A549 (cell line): ENCODE measurements at regions not wholly inside any gene's neighbourhood (a gene's known extent, or its start where the extent isn't known, plus 50 kb on each side); places are given as distances from the start of the nearest gene placed in this dataset.

Experiments
- ATAC-seq, 2 experiments: fragments of 200-7000 bp in 1 of 2; fragments of >200 bp in 1 of 2; cut with Nextera tagmentation in 1 of 2; cut with Tn5 transposase in 1 of 2; 3 replicates each; pipeline versions ENCODE4 v1.8.0 to v1.9.1; 2018 to 2020; ENCODE audit warnings: mild to moderate bottlenecking in 1 of 2, moderate library complexity in 1 of 2
- CTCF ChIA-PET: fragments of 300-600 bp; sonication (Branson Sonifier 250); formaldehyde crosslinking; extraction: SDS; loops from one replicate; lab custom pipeline; 2021; ENCODE audit warnings: antibody characterized with exemption, inconsistent platforms; lab: Yijun Ruan, JAX
- POLR2A ChIA-PET: fragments of 350-600 bp; formaldehyde crosslinking; extraction: SDS; loops from one replicate; lab custom pipeline; 2021; ENCODE audit warnings: antibody characterized with exemption, inconsistent platforms; lab: Yijun Ruan, JAX
- DNase-seq, 2 experiments: peaks; one replicate each; pipeline versions ENCODE4 v3.0.0 to v3.0.0-alpha.2; 2011 to 2016; ENCODE audit warnings: low read depth in 1 of 2, low spot score in 1 of 2
- FAIRE-seq: peaks from 2 replicates; lab custom pipeline; 2011; peaks lifted over from hg19 to GRCh38; lab: Jason Lieb, UNC
- H3K27ac ChIP-seq, 2 experiments: fragments of >200 bp; sonication (Bioruptor Twin); formaldehyde crosslinking; 3 replicates each; pipeline ENCODE4 v1.5.1; 2016 to 2017
- H3K4me1 ChIP-seq: fragments of >200 bp; sonication (Bioruptor Twin); formaldehyde crosslinking; 3 replicates; pipeline ENCODE4 v1.6.1; 2016
- H3K4me2 ChIP-seq: fragments of >200 bp; sonication (Bioruptor Twin); formaldehyde crosslinking; 3 replicates; pipeline ENCODE4 v1.6.1; 2016
- H3K4me3 ChIP-seq: fragments of >200 bp; sonication (Bioruptor Twin); formaldehyde crosslinking; 3 replicates; pipeline ENCODE4 v1.5.1; 2016
- H3K9me3 ChIP-seq: fragments of >200 bp; sonication (Bioruptor Twin); formaldehyde crosslinking; 3 replicates; pipeline ENCODE4 v1.6.1; 2016
- ATOH8 ChIP-seq: fragments of 250-450 bp; sonication (Bioruptor Pico); IDR thresholded peaks from 2 replicates; pipeline ENCODE4 v1.5.0; 2020; ENCODE audit warnings: low read depth, mild to moderate bottlenecking, moderate library complexity
- BCL3 ChIP-seq: fragments of >200 bp; sonication (Bioruptor Twin); formaldehyde crosslinking; IDR thresholded peaks from 3 replicates; pipeline ENCODE4 v1.6.1; 2016
- CEBPB ChIP-seq, 2 experiments: fragments of >200 bp in 1 of 2; sonication (Bioruptor Twin) in 1 of 2; formaldehyde crosslinking in 1 of 2; IDR thresholded peaks; 2 replicates each; pipeline ENCODE4 v1.6.1; 2012 to 2016
- E2F6 ChIP-seq: IDR thresholded peaks from 2 replicates; pipeline ENCODE4 v1.6.1; 2012; ENCODE audit warnings: low read depth, borderline replicate concordance
- EHF ChIP-seq: fragments of 250-450 bp; sonication (Bioruptor Pico); IDR thresholded peaks from 2 replicates; pipeline ENCODE4 v1.5.0; 2020; ENCODE audit warnings: mild to moderate bottlenecking
- EHMT2 ChIP-seq: fragments of 200-600 bp; sonication (generic); IDR thresholded peaks from 2 replicates; pipeline ENCODE4 v1.6.1; 2016; ENCODE audit warnings: antibody characterized with exemption, low read depth, mild to moderate bottlenecking, moderate library complexity
- ESRRA ChIP-seq: fragments of 150-350 bp; IDR thresholded peaks from 2 replicates; pipeline ENCODE4 v1.6.1; 2014; ENCODE audit warnings: mild to moderate bottlenecking, low read length, borderline replicate concordance
- FOSB ChIP-seq: fragments of 250-450 bp; sonication (Bioruptor Pico); IDR thresholded peaks from 2 replicates; pipeline ENCODE4 v1.5.0; 2020; ENCODE audit warnings: mild to moderate bottlenecking, moderate library complexity
- FOSL2 ChIP-seq, 2 experiments: fragments of 450-650 bp in 1 of 2; fragments of >200 bp in 1 of 2; sonication (Bioruptor Twin) in 1 of 2; formaldehyde crosslinking; IDR thresholded peaks; 2 replicates each; pipeline versions ENCODE4 v1.5.0 to v1.6.1; 2016 to 2020; ENCODE audit warnings: mild to moderate bottlenecking in 1 of 2, moderate library complexity in 1 of 2
- GATA3 ChIP-seq: IDR thresholded peaks from 2 replicates; pipeline ENCODE4 v1.6.1; 2012; ENCODE audit warnings: borderline replicate concordance
- HEYL ChIP-seq: fragments of 250-450 bp; sonication (Bioruptor Pico); IDR thresholded peaks from 2 replicates; pipeline ENCODE4 v1.8.0; 2021; ENCODE audit warnings: mild to moderate bottlenecking, moderate library complexity
- HOXB13 ChIP-seq: fragments of 250-450 bp; sonication (Bioruptor Pico); IDR thresholded peaks from 2 replicates; pipeline ENCODE4 v1.5.0; 2020; ENCODE audit warnings: low read depth, mild to moderate bottlenecking, moderate library complexity
- HOXB5 ChIP-seq: fragments of 250-450 bp; sonication (Bioruptor Pico); IDR thresholded peaks from 2 replicates; pipeline ENCODE4 v1.5.0; 2020; ENCODE audit warnings: mild to moderate bottlenecking, moderate library complexity
- JUN ChIP-seq, 2 experiments: fragments of >200 bp; sonication (Bioruptor Twin); formaldehyde crosslinking; IDR thresholded peaks; 2 replicates in 1 of 2; 3 replicates in 1 of 2; pipeline ENCODE4 v1.6.1; 2016 to 2017
- KDM1A ChIP-seq: fragments of 200-600 bp; sonication (generic); IDR thresholded peaks from 2 replicates; pipeline ENCODE4 v1.6.1; 2016; ENCODE audit warnings: low read depth, mild to moderate bottlenecking
- KDM5A ChIP-seq: fragments of 200-600 bp; sonication (generic); IDR thresholded peaks from 2 replicates; pipeline ENCODE4 v1.6.1; 2016; ENCODE audit warnings: antibody characterized with exemption, mild to moderate bottlenecking
- MAFK ChIP-seq: fragments of 450-650 bp; IDR thresholded peaks from 2 replicates; pipeline ENCODE4 v1.6.1; 2014; ENCODE audit not compliant: partially characterized antibody
- MAX ChIP-seq: IDR thresholded peaks from 2 replicates; pipeline ENCODE4 v1.6.1; 2012
- MAZ ChIP-seq: fragments of 150-350 bp; IDR thresholded peaks from 2 replicates; pipeline ENCODE4 v1.6.1; 2014; ENCODE audit warnings: antibody characterized with exemption, low read depth, low read length, borderline replicate concordance
- NFE2L2 ChIP-seq: fragments of 150-350 bp; conservative IDR thresholded peaks from 2 replicates; pipeline ENCODE4 v1.6.1; 2014; ENCODE audit warnings: low read length
- POLR2A ChIP-seq: IDR thresholded peaks from 2 replicates; pipeline ENCODE4 v1.6.1; 2012; ENCODE audit warnings: mild to moderate bottlenecking, low read length
- RAD21 ChIP-seq, 2 experiments: fragments of >200 bp in 1 of 2; sonication (Bioruptor Twin) in 1 of 2; formaldehyde crosslinking in 1 of 2; IDR thresholded peaks in 1 of 2; conservative IDR thresholded peaks in 1 of 2; 2 replicates in 1 of 2; 3 replicates in 1 of 2; pipeline ENCODE4 v1.6.1; 2012 to 2018; ENCODE audit warnings: inconsistent platforms in 1 of 2
- RARB ChIP-seq: fragments of 250-450 bp; sonication (Bioruptor Pico); IDR thresholded peaks from 2 replicates; pipeline ENCODE4 v1.8.0; 2021; ENCODE audit warnings: mild to moderate bottlenecking, moderate library complexity
- RCOR1 ChIP-seq: fragments of 150-350 bp; IDR thresholded peaks from 2 replicates; pipeline ENCODE4 v1.6.1; 2014; ENCODE audit warnings: antibody characterized with exemption, low read length, low read depth
- REST ChIP-seq: fragments of 200-600 bp; sonication (generic); IDR thresholded peaks from 2 replicates; pipeline ENCODE4 v1.6.1; 2016; ENCODE audit warnings: antibody characterized with exemption, mild to moderate bottlenecking, moderate library complexity
- RNF2 ChIP-seq: fragments of 200-600 bp; sonication (generic); IDR thresholded peaks from 2 replicates; pipeline ENCODE4 v1.6.1; 2016; ENCODE audit warnings: low read depth, mild to moderate bottlenecking, antibody characterized with exemption, moderate library complexity, borderline replicate concordance
- ZC3H11A ChIP-seq: fragments of 450-650 bp; IDR thresholded peaks from 2 replicates; pipeline ENCODE4 v1.6.1; 2014; ENCODE audit warnings: antibody characterized with exemption, mild to moderate bottlenecking
- ZFP36 ChIP-seq: fragments of 450-650 bp; IDR thresholded peaks from 2 replicates; pipeline ENCODE4 v1.6.1; 2014; ENCODE audit warnings: borderline replicate concordance; ENCODE audit not compliant: partially characterized antibody
- ZNF302 ChIP-seq: fragments of 250-450 bp; sonication (Bioruptor Pico); IDR thresholded peaks from 2 replicates; pipeline ENCODE4 v1.9.0; 2021; ENCODE audit warnings: inconsistent platforms, mild to moderate bottlenecking, moderate library complexity
- WGBS: methylation state at CpG from one replicate; pipeline ENCODE4 v1.1.6; 2017; ENCODE audit errors: missing lambda C conversion rate; 5-methylcytosine and 5-hydroxymethylcytosine counted together

- WGBS = 71% methylated on average over 5 of the region's 5 CpGs
- FAIRE-seq (no peak), DNase-seq (no peak), ATAC-seq (no peak)
- H3K27ac ChIP-seq = no peak overlapping the region
- CTCF ChIA-PET = interaction anchor here (1.2 kb wide), 1 partner anchor 29 kb away, joined by 4 read pairs; no protein-coding TSS in a partner anchor
- no peak overlapping the region for H3K4me3 ChIP-seq
- no peaks in the 10 kb centered on the region for H3K9me3 ChIP-seq
- H3K4me1 ChIP-seq = no peaks in the 10 kb centered on the region
- H3K4me2 ChIP-seq = no peak overlapping the region
- no peak for TF ChIP-seq RCOR1
- TF ChIP-seq ZNF302 = no peak
- no peak for TF ChIP-seq POLR2A
- no peak for TF ChIP-seq ZC3H11A
- TF ChIP-seq HOXB5 (CRISPR knock-in tag) = no peak
- TF ChIP-seq KDM1A = no peak
- no peak for TF ChIP-seq FOSB
- TF ChIP-seq EHMT2 = no peak
- POLR2A ChIA-PET = no interaction called here
Measured at GRCh38 chr2:64196963-64197362, 52.7 kb upstream of the PELI1 start.

GRCh38 chr2:64201151-64201550 is 56.9 kb upstream of the PELI1 start:
- ATAC-seq (no peak), FAIRE-seq (no peak), DNase-seq (no peak)
- WGBS = 83% methylated on average over 1 of the region's 1 CpG
- Histone ChIP-seq H3K27ac (no peak overlapping the region), H3K9me3 (no peaks in the 10 kb centered on the region), H3K4me3 (no peak overlapping the region), H3K4me2 (no peak overlapping the region), H3K4me1 (no peaks in the 10 kb centered on the region)
- no peak for TF ChIP-seq ZNF302
- no peak for TF ChIP-seq HEYL
- TF ChIP-seq REST = no peak
- TF ChIP-seq MAZ = no peak
- TF ChIP-seq RARB (CRISPR knock-in tag) = no peak
- TF ChIP-seq FOSL2 (IDR thresholded peaks at IDR 0.05) = no peak
- TF ChIP-seq FOSL2 (CRISPR knock-in tag; IDR thresholded peaks at IDR 0.05) = 0 out of 2 replicates have a peak, but pooled peaks have one; percentile 4
- ChIA-PET POLR2A (no interaction called here), CTCF (no interaction called here)

- ATAC-seq = peak; percentile 45 to 54; a peak in 3 of 6 replicates
- TF ChIP-seq HOXB13 (CRISPR knock-in tag) = no peak
- TF ChIP-seq RCOR1 = no peak
- TF ChIP-seq E2F6 = no peak
- no peak for TF ChIP-seq KDM5A
- no peak for TF ChIP-seq ATOH8 (CRISPR knock-in tag)
- TF ChIP-seq RAD21 (conservative IDR thresholded peaks at IDR 0.05 in 1 of 2, IDR thresholded peaks at IDR 0.05 in 1 of 2) = no peak
- TF ChIP-seq JUN (IDR thresholded peaks at IDR 0.05) = no peak
- no peak for TF ChIP-seq EHF
- TF ChIP-seq ZFP36 = no peak
- TF ChIP-seq ESRRA = no peak
- TF ChIP-seq RNF2 = no peak
- TF ChIP-seq BCL3 = no peak
- no peak for TF ChIP-seq MAX
- no peak for TF ChIP-seq CEBPB (IDR thresholded peaks at IDR 0.05)
- TF ChIP-seq NFE2L2 = no peak
- TF ChIP-seq MAFK = no peak
- TF ChIP-seq HEYL = no peak
- TF ChIP-seq GATA3 = no peak
Measured at GRCh38 chr2:64202206-64202845, 58.1 kb upstream of the PELI1 start.

More at GRCh38 chr2:64202206-64202845, 58.1 kb upstream of the PELI1 start:
- no peak overlapping the region for H3K4me2 ChIP-seq
- H3K4me1 ChIP-seq = no peaks in the 10 kb centered on the region
- no peak overlapping the region for H3K27ac ChIP-seq
- 45% methylated on average over 4 of the region's 4 CpGs for WGBS
- CTCF ChIA-PET = interaction anchor here (0.7 kb wide), 1 partner anchor 104 kb away, joined by 3 read pairs; no protein-coding TSS in a partner anchor
- H3K9me3 ChIP-seq = no peaks in the 10 kb centered on the region
- POLR2A ChIA-PET = no interaction called here
- FAIRE-seq (peak; percentile 43), DNase-seq (peak in 1 of 2 experiments; percentile 68)
- no peak overlapping the region for H3K4me3 ChIP-seq
